Pancreas (tissue), 10 donors: ENCODE measurements at regions not wholly inside any gene's neighbourhood (a gene's known extent, or its start where the extent isn't known, plus 50 kb on each side); places are given as distances from the start of the nearest gene placed in this dataset.
"Not testable (repeated sequence)": the region's sequence is repeated elsewhere in the genome, so short reads cannot be mapped to it uniquely, and the experiment has no call there.

Experiments used
- ATAC-seq, 4 donors: fragments of 200-7000 bp; cut with Tn5 transposase; one replicate each; pipeline versions ENCODE4 v1.8.0 to v1.9.1; 2020; ENCODE audit warnings: mild to moderate bottlenecking in 4 of 4, moderate library complexity in 4 of 4
- DNase-seq, 6 donors: peaks; one replicate each; pipeline ENCODE4 v3.0.0-alpha.2; 2020
- FAIRE-seq: peaks from 2 replicates; lab custom pipeline; 2012; peaks lifted over from hg19 to GRCh38; lab: Jason Lieb, UNC
- H3K27ac ChIP-seq, 4 donors: fragments of 200-600 bp; sonication (generic); 1 replicate in 3 of 4; 2 replicates in 1 of 4; pipeline versions ENCODE4 v1.5.0 to v1.8.0; 2020
- H3K27me3 ChIP-seq, 4 donors: fragments of 200-600 bp; one replicate each; pipeline ENCODE4 v1.8.0; 2021
- H3K36me3 ChIP-seq, 3 donors: fragments of 200-600 bp; sonication (generic) in 1 of 3; one replicate each; pipeline versions ENCODE4 v1.5.0 to v1.8.0; 2020 to 2021
- H3K4me1 ChIP-seq, 3 donors: fragments of 200-600 bp; one replicate each; pipeline ENCODE4 v1.8.0; 2021
- H3K4me3 ChIP-seq, 4 donors: fragments of 200-600 bp; sonication (generic) in 2 of 4; one replicate each; pipeline versions ENCODE4 v1.5.0 to v1.8.0; 2020 to 2021
- H3K9me3 ChIP-seq, 4 donors: fragments of 200-600 bp; one replicate each; pipeline ENCODE4 v1.8.0; 2021
- CTCF ChIP-seq, 4 donors: fragments of 200-600 bp; sonication (generic) in 3 of 4; IDR thresholded peaks; one replicate each; pipeline versions ENCODE4 v1.5.0 to v1.8.0; 2021; ENCODE audit warnings: antibody characterized with exemption in 4 of 4
- WGBS, 2 donors: extraction: QIAGEN DNeasy Blood & Tissue Kit; methylation state at CpG; one replicate each; pipeline ENCODE4 v1.1.7; 2013; 5-methylcytosine and 5-hydroxymethylcytosine counted together
- intact Hi-C, 3 donors: fragments of 100-400 bp; cut with DNase I; formaldehyde crosslinking; loops; one replicate each; pipeline versions ENCODE4 v1.11.1 to v1.14.2; 2022
- donor health status: healthy with polysubstance abuse.
- donor health status: DM: no; HTN: no; CAD: no; lungs with moderate emphysema.
- donor health status: DM: no; HTN: no; CAD: no.
- donor health status: control.
- donor health status: control.
- donor health status: Bipolar disorder and iron deficiency.
- donor health status: DM: yes; HTN: yes; CAD: no.
- donor health status: DM: no; HTN: no; CAD: no.
- donor health status: DM: no; HTN: no; CAD: no.
- donor health status: DM: yes; HTN: yes; CAD: no.

GRCh38 chrX:107360788-107361360 lies 88.6 kb upstream of the FRMPD3 start:
- no peak overlapping the region for H3K27ac ChIP-seq
- no peak for TF ChIP-seq CTCF (IDR thresholded peaks at IDR 0.05)
- no peaks in the 10 kb centered on the region for H3K27me3 ChIP-seq
- FAIRE-seq (peak; percentile 43), ATAC-seq (no peak), DNase-seq (no peak)
- 26 to 29% methylated on average over 2 of the region's 2 CpGs for WGBS, 2 donors
- no peak overlapping the region for H3K4me3 ChIP-seq
- H3K4me1 ChIP-seq: no peaks in the 10 kb centered on the region
- no peaks in the 10 kb centered on the region for H3K9me3 ChIP-seq
- intact Hi-C loops: no loop called here
- no peaks in the 10 kb centered on the region for H3K36me3 ChIP-seq

GRCh38 chrX:107370185-107370584 lies 79.3 kb upstream of the FRMPD3 start:
- H3K4me3 ChIP-seq, DNase-seq, intact Hi-C loops, H3K27me3 ChIP-seq, H3K36me3 ChIP-seq, H3K4me1 ChIP-seq, ATAC-seq, H3K27ac ChIP-seq, FAIRE-seq, H3K9me3 ChIP-seq: not testable (repeated sequence)
- 86 to 98% methylated on average over 3 of the region's 3 CpGs for WGBS, 2 donors

GRCh38 chrX:107374132-107374531 lies 75.3 kb upstream of the FRMPD3 start:
- H3K27me3 ChIP-seq: peaks cover 0 to 4% (median 0%) of the 10 kb centered on the region in 4 donors
- H3K27ac ChIP-seq: no peak overlapping the region
- no peak for TF ChIP-seq CTCF (IDR thresholded peaks at IDR 0.05)
- H3K4me1 ChIP-seq: no peaks in the 10 kb centered on the region
- DNase-seq (no peak), ATAC-seq (no peak), FAIRE-seq (no peak)
- 75 to 86% methylated on average over 2 of the region's 2 CpGs for WGBS, 2 donors
- no peaks in the 10 kb centered on the region for H3K36me3 ChIP-seq
- no peak overlapping the region for H3K4me3 ChIP-seq
- no peaks in the 10 kb centered on the region for H3K9me3 ChIP-seq
- intact Hi-C loops: no loop called here

GRCh38 chrX:107374831-107375230 lies 74.6 kb upstream of the FRMPD3 start:
- no peak for TF ChIP-seq CTCF (IDR thresholded peaks at IDR 0.05)
- H3K36me3 ChIP-seq: no peaks in the 10 kb centered on the region
- ATAC-seq (no peak), DNase-seq (no peak), FAIRE-seq (no peak)
- peaks cover 0 to 5% (median 0%) of the 10 kb centered on the region in 4 donors for H3K27me3 ChIP-seq
- no peaks in the 10 kb centered on the region for H3K4me1 ChIP-seq
- intact Hi-C loops: no loop called here
- no peak overlapping the region for H3K27ac ChIP-seq
- no peak overlapping the region for H3K4me3 ChIP-seq
- H3K9me3 ChIP-seq: no peaks in the 10 kb centered on the region

GRCh38 chrX:107376186-107376585 lies 73.3 kb upstream of the FRMPD3 start:
- DNase-seq, FAIRE-seq, H3K27me3 ChIP-seq, H3K4me3 ChIP-seq, H3K4me1 ChIP-seq, H3K27ac ChIP-seq, H3K36me3 ChIP-seq, H3K9me3 ChIP-seq, intact Hi-C loops, ATAC-seq: not testable (repeated sequence)

GRCh38 chrX:107384397-107385105 lies 64.9 kb upstream of the FRMPD3 start:
- Histone ChIP-seq H3K4me1 (no peaks in the 10 kb centered on the region), H3K27ac (no peak overlapping the region), H3K9me3 (no peaks in the 10 kb centered on the region), H3K4me3 (no peak overlapping the region), H3K27me3 (peaks cover 0 to 5% (median 1%) of the 10 kb centered on the region in 4 donors), H3K36me3 (no peaks in the 10 kb centered on the region)
- no peak for ATAC-seq
- FAIRE-seq: no peak
- 48 to 52% methylated on average over 8 of the region's 8 CpGs for WGBS, 2 donors
- intact Hi-C loops: no loop called here
- no peak for TF ChIP-seq CTCF (IDR thresholded peaks at IDR 0.05)
- DNase-seq: no peak
